ENCODE measurements at regions not wholly inside any gene's neighbourhood (a gene's known extent, or its start where the extent isn't known, plus 50 kb on each side); places are given as distances from the start of the nearest gene placed in this dataset.
"Not testable (repeated sequence)": the region's sequence is repeated elsewhere in the genome, so short reads cannot be mapped to it uniquely, and the experiment has no call there.

DNA sequence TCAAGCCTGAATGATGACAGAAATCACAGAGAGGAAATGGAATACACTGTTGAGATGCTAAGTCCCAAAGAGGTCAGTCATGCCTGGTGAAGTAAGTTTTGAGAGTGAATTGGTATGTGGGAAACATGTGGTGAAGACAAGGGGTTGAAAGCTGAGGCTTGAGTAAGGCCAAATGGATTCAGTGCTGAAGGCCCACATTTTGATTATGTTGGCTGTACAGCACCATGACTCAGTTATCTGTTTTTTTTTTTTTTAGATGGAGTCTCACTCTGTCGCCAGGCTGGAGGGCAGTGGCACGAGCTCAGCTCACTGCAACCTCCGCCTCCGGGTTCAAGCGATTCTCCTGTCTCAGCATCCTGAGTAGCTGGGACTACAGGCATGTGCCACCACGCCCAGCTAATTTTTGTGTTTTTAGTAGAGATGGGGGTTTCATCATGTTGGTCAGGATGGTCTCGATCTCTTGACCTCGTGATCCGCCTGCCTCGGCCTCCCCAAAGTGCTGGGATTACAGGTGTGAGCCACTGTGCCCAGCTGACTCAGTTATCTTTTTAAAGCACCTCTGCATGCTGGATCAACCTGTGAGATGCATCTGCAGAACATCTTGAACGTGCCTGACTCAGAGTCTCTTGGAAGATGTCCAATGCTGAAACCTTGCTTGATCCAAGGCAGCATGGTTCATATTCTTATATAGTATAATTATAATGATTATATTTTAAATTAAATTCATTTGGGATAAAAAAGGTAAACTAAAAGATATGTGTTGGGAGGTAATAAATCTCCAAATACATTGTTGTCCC, 829.8 kb downstream of the TNS3 start:
- not testable (repeated sequence) for DNase-seq (ENCODE audit: extremely low spot score, insufficient read length, low read depth); FAIRE-seq

DNA sequence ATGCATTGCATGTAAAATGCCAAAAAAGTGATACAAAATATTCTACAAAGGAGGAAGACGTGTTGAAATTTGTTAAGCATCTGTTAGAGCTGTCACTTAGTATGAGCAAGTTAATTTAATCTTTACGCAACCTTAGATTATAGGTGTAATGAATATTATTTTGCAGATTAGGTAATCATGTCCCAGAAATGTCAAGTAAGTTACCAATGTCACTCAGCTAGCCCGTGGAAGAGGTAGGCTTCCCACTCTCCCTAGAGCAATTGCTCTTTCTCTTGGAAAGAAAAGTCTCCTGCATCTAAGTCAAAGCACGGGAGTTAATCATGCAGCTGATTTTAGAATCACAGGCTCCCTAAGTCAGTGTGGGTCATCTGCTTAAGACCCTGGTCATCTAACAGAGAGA, 830.4 kb upstream of the IGFBP3 start:
- no peak for FAIRE-seq
- DNase-seq (ENCODE audit: extremely low spot score, insufficient read length, low read depth), result no peak

DNA sequence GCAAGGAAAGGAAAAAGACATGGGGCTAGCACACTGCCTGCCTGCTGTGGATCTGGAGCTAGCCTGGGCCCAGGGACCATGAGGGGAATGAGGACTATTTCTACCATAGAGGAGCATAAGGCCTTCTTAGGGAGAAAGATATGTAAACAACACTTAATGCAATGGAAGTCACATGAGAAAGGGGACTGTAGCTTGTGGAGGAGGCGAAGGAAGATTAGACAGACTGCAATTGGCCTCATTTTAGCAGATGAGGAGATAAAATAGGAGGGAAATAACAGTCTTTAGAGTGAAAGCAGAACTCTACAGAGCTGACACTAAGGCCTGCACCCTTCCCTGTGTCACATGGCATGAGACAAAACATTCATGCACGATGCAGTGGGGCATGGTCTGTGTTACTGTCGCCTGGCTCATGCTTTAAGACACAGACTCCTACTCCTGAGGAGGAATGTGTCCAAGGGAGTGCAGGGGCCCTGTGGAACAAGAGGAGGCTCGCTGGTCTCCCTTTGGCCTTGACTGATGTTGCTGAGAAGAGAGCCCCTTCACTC, 829.3 kb upstream of the IGFBP3 start:
- DNase-seq (ENCODE audit: extremely low spot score, insufficient read length, low read depth) (no peak), FAIRE-seq (no peak)

DNA sequence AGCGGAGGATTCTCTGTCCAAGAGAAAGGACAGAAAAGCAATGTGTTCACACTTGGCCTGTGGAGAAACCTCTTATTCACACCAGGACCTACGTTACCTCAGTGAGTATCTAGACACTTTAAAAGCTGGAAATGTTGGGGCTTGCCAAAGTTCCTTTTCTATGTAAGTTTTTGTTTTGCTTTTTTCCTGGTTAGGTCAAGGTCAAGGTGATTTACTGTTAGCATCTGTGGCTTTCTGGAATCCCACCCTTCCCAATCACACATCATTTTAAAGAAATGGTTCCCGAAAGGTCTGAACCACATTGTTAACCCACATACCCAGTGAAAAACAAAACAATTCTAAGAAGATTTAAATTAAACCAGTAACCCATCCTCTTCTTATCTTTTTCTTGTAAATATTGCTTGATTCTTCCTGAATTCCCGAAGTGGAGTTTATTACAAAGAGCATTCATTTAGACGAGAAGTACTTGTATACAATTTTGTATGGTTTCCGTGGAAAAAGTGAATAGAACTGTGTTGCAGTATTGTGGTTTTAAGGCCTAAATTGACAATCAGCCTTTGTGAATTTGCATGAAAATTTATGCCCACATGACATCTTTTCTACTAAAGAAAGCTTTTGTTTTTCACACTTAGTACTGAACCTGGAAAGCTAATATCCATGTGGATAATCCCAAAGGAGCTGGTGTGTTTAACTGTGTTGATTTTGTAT, 827.0 kb upstream of the IGFBP3 start:
- FAIRE-seq, result no peak
- DNase-seq (ENCODE audit: extremely low spot score, insufficient read length, low read depth), result no peak

DNA sequence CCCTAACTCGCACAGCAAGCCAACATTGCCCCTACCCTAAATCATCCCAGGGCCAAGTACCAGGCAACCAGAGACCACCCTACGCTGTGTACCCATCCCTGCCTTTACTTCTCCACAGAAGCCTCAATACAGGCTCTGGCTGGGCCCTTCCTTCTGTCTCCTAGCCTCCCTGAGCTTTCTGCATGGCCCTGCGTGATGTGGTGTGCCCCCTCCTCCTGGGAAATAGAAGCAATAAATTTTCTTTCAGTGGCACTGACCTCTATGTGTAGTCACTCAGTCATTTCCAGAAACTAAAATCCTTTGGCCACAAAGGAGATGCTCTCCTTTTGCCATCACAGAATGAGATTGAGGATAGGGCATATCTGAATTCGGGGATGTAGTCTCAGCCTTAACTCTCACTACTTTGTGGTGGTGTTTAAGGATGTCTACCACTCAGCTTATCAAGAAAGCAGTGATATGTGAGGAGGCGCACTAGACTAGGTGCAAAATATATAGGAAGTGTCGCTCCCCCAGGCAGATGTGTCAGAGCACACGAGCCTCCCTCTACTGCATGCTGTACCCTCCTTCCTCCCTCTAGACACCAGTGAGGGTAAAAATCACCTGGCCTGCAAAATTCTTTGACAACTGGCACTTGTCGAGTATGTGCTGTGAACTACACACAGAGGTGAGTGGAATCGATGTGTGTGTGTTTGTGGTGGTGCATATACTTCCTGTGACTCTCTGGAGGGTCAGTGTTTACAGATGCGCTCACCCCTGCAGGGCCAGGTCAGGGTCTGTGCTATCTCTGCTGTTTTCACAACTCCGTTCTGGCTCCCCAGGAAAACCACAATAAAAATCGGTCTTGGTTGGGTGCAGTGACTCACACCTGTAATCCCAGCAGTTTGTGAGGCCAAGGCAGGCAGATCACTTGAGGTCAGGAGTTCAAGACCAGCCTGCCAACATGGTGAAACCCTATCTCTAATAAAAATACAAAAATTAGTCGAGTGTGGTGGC, 825.9 kb upstream of the IGFBP3 start:
- no peak for DNase-seq (ENCODE audit: extremely low spot score, insufficient read length, low read depth)
- no peak for FAIRE-seq

DNA sequence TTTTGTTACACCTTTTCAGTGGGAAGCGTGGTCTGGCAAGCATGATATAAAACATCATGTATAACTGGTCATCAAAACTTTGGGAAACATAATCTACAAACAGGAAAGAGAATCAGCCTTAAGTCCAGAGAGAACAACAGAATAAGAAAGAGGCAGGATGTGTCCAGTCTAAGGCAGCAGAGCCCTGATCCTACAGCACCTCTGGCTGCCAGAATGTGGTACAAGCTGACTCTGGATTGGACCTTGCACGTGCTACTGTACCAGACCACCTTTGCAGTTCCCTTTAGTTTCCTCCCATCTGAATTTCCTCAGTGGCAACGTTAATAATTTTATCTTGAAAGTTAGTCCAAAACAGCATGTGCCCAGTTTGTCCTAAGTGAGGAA, 824.6 kb upstream of the IGFBP3 start:
- DNase-seq (ENCODE audit: extremely low spot score, insufficient read length, low read depth) (no peak), FAIRE-seq (no peak)

DNA sequence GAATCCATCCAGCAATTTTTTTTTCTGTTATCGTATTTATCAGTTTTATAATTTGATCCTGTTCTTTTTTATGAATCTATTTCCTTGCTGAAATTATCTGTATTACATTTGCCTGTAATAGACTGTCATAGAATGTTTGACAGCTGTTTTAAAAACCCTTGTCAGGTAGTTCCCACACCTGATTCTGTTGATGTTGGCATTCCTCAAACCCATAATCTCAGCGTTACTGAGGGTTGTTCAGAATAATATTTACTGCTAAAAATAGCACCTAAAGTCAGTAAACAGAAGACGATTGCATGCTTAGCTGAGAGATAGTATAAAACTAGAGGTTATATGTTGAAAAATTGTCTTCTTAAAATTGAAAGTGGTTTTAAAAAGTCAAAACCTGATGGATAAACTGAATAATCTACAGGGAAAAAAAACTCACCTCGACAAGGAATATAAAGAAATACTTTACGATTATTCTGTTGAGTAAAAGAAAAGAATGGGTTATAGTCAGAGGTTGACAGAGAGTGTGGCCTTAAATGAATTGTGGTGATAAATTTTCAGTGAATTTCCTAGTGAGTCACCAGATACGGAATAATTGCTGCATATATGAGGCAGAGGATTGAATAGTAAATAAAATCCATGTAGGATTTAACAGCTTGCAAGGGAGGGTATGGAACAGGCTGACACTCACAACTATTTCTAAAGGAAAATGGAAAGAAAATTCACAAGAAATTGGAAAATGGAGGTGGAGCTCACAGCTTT, 824.1 kb upstream of the IGFBP3 start:
- FAIRE-seq (no peak), DNase-seq (ENCODE audit: extremely low spot score, insufficient read length, low read depth) (no peak)

DNA sequence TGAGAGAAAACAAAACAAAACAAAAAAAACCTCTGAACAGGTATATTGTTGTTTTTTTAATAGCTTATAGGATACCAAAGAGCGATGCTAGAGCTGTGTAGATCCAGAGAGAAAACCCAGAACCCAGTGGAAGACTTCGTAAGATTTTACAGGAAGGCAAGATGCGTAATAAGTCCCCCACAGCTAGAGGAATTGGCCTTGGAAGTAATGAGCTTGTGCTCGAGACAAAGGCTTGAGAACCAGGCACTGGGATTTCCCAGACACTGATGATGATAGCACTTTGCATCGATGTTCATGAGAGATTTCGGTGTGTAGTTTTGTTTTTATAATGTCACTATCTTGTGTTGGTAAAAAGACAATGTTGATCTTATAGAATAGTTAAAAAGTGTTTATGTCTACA, 821.5 kb upstream of the IGFBP3 start:
- FAIRE-seq, result no peak
- DNase-seq (ENCODE audit: extremely low spot score, insufficient read length, low read depth), result no peak

DNA sequence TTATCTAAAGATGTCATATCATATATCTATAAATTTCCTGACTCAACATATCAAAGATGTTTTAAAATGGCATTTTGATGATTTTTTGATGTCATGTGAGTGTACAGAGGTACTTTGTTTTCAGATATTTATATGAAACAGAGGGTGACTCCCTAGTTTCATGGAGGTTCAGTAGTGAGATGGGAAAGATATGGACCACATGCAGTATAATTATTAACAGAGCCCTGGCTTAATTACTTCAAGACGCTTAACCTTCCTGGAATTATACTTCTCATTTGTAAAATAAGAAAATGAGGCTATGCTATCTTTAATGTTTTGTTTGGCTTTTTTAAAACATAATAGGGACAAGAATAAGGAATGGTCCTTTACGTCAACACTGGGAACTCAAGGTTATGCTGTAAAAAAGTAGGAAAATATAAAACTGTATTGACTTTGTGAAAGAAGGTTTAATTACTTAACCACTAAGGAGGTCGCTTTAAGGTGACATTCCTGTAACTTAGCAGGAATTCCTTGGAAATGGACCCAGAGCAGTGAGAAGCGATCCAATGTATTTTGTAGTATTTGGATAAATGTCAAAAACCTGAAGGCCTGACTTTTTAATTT, 821.0 kb upstream of the IGFBP3 start:
- DNase-seq (ENCODE audit: extremely low spot score, insufficient read length, low read depth) (no peak), FAIRE-seq (no peak)

DNA sequence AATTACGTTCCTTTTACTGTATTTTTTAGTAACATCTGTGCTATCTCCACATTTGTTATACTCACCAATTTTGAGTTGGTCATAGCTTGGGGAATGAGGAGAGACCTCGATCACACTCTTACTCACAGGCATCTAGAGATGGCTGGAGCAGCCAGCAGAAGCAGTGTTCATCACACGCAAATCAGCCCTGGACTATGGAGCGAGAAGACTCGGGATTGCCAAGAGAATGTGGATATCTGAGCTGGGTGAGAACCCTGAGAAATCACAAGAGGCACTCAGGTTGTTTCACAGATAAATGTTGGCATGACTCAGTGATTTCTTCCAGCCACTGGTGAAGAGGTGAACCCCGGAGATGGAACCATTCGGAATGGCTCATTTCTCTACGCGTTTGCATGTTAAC, 820.1 kb upstream of the IGFBP3 start:
- no peak for DNase-seq (ENCODE audit: extremely low spot score, insufficient read length, low read depth)
- FAIRE-seq, result no peak

DNA sequence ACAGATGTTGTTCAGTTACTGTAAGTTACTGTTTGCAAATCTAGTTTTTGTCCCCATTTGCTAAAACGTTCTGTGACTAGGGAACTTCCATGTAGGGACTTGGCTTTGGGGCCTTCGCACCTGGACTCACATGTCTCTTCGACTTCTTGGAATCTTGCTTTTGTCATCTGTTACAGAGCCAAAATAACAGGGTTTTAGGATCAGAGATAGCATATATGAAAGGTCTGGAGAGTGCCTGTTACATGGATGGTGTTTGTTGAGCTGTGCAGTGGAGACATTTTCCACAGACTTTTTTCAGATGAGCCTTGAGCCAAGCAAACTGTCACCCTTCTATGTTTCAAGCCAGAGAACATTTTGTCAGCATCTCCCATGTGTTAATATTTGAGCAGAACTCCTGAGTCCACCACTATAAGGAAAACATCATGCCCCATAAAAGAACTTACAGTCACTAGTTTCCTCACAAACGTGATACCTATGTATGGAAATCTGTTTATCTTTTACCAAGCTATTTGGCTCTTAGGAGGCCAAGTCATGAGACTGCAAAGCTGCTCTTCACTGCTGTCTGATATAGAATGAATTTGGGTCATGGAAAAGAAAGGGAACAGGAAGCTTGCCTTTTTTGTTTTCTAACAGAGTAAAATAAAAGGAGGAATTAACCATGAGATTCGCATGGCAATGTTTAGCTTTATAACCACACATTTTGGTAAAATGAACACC, 818.6 kb upstream of the IGFBP3 start:
- FAIRE-seq (no peak), DNase-seq (ENCODE audit: extremely low spot score, insufficient read length, low read depth) (no peak)

DNA sequence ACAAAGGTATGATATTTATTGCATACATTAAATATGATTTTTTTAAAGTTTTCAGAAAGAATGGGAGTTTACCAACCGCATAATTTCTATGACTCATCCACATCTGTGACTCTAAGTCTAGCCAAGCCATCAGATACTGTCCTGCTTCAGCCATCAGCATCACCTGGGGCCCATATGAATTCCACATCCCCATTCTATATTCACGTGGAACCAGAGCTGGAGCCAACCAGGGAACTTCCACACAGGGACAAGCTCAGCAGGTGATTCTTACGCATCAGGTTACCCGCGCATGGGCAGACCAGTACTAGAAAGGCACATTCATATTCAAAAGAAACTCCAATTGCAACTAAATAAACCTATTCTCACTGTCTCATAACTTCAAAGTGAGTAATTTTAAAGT, 817.7 kb upstream of the IGFBP3 start:
- DNase-seq (ENCODE audit: extremely low spot score, insufficient read length, low read depth) (no peak), FAIRE-seq (no peak)

DNA sequence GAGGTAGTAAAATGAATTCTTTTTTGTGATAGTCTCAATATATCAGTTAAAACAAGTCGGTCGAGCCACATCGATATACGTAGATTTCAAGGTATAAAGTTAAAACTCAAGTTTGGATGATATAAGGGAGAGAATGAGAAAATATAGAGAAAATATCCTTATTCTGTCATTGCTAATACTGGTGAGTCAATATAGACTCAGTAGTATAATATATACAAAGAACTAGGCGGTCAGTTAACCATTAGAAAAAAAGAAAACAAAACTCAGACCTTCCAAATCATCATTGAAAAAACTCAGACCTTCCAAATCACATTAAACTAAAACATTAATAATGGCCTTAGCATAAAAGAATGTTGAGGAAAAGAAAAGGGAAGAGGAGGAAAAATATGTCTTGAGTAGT, 817.1 kb upstream of the IGFBP3 start:
- FAIRE-seq (no peak), DNase-seq (ENCODE audit: extremely low spot score, insufficient read length, low read depth) (no peak)

DNA sequence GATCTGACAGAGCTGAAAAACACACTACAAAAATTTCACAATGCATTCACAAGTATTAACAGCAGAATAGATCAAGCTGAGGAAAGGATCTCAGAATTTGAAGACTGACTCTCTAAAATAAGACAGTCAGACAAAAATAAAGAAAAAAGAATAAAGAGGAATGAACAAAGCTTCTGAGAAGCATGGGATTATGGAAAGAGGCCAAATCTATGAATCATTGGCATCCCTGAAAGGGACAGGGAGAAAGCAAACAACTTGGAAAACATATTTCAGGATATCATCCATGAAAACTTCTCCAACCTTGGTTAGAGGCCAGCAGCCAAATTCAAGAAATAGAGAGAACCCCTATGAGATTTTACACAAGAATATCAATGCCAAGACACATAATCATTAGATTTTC, 804.8 kb upstream of the IGFBP3 start:
- FAIRE-seq, result no peak

DNA sequence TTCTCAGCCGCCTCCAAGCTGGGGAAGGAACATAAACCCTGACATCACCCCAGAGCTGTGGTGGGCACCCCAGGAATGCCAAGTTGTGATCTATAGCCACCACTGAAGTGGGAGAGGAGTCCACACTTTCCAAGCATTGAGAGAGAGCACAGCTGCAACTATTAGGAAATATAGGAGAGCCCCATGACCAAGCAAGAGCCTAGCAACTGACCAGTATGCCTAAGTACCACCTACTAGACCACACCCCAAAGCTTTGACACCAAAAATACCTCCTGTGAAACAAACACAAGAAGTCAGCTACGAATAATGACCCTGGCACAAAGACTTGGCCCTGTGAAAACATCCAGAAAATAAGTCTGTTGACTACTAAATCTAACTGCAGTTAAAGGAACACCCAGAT, 804.1 kb upstream of the IGFBP3 start:
- no peak for FAIRE-seq
- DNase-seq (ENCODE audit: extremely low spot score, insufficient read length, low read depth), result no peak

More for the DNA sequence above, 804.8 kb upstream of the IGFBP3 start:
- no peak for DNase-seq (ENCODE audit: extremely low spot score, insufficient read length, low read depth)

DNA sequence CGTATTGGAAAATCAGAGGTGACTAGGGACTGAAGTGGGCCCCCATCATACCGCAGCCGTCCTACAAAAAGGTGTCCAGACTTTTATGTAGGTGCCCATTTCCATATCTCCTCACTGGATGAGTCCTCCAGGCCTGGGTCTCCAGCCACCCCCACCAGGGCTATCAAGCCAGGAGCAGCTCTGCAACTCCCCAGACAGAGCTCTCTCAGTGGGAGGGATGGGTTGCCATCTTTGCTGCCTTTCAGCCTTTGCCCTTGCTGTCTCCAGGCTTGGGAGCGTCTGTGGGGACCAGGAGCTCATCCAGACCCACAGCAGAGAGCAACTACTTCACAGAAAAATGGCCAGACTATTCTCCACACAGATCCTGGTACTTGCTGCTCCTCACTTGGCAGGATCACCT, 802.7 kb upstream of the IGFBP3 start:
- DNase-seq (ENCODE audit: extremely low spot score, insufficient read length, low read depth) (no peak), FAIRE-seq (no peak)

DNA sequence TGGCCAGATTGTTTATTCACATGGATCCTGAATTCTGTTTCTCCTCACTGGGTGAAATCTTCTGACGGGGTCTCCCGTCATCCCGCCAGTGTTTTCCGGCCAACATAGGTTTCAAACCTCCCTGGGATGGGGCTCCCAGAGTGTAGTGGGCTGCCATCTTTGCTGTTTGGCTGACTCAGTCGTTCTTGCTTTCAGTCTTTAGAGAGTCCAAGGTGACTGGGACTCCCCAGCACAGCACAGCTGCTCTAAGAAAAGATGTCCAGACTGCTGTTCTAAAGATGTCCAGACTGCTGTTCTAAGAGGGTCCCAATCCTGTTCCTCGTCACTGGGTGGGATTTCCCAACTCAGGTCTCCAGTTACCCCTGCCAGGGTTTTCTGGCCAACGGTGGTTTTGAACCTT, 801.9 kb upstream of the IGFBP3 start:
- no peak for FAIRE-seq
- DNase-seq (ENCODE audit: extremely low spot score, insufficient read length, low read depth), result no peak

DNA sequence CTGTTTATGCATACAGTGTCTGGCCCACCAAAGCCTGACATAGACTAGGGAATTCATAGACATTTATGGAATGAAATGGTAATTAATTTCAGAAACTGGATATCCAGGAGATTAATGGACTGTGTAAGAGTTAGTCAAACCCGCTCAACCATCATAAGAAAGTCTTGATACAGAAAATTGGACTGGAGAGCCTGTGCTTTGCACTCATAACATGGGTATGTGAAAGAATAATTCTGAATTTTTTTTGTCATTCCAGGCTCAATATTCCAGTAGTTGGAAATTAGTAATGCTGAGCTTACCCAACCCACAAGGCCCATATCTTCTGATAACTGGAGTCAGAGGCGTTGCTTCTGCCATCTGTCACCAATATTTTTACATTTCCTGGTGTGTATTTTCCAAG, 799.7 kb upstream of the IGFBP3 start:
- DNase-seq (ENCODE audit: extremely low spot score, insufficient read length, low read depth) (no peak), FAIRE-seq (no peak)

DNA sequence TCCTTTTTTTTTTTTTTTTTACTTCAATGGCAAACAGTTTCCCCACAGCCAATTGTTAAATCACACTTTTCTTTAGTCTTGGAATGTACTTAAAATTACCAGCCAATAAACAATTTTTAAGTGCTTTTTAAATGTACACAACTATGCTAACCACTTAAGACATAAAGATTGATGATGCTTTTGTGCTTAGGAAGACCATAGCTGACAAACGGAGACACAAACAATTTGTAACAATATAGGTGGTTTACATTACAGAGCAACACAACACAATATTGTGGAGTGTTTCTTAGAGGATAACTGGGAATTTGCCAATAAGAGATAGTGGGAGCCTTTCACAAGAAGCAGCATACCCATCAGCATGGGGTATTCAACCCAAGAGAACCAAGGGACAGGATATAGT, 798.5 kb upstream of the IGFBP3 start:
- FAIRE-seq, result no peak
- DNase-seq (ENCODE audit: extremely low spot score, insufficient read length, low read depth), result no peak

Measured in GM18507 (cell line).